ENCODE measurements at regions not wholly inside any gene's neighbourhood (a gene's known extent, or its start where the extent isn't known, plus 50 kb on each side); places are given as distances from the start of the nearest gene placed in this dataset.
"Not testable (repeated sequence)": the region's sequence is repeated elsewhere in the genome, so short reads cannot be mapped to it uniquely, and the experiment has no call there.

- WGBS, 2 donors = no CpG with 5 or more reads among the region's 9 CpGs
- H3K4me1 ChIP-seq; H3K4me3 ChIP-seq; H3K27me3 ChIP-seq; H3K9me3 ChIP-seq; DNase-seq; H3K36me3 ChIP-seq; H3K27ac ChIP-seq; intact Hi-C loops (cut with DNase I): not testable (repeated sequence)
Observed at GRCh38 chr9:67334727-67335572, 342.6 kb upstream of the SPATA31A3 start.

GRCh38 chr9:67331634-67332033 lies 339.3 kb upstream of the SPATA31A3 start:
- intact Hi-C loops (cut with DNase I); H3K36me3 ChIP-seq; H3K9me3 ChIP-seq; H3K27me3 ChIP-seq; H3K27ac ChIP-seq; H3K4me3 ChIP-seq; DNase-seq; H3K4me1 ChIP-seq: not testable (repeated sequence)
- WGBS, 2 donors = no CpG with 5 or more reads among the region's 2 CpGs

DNA sequence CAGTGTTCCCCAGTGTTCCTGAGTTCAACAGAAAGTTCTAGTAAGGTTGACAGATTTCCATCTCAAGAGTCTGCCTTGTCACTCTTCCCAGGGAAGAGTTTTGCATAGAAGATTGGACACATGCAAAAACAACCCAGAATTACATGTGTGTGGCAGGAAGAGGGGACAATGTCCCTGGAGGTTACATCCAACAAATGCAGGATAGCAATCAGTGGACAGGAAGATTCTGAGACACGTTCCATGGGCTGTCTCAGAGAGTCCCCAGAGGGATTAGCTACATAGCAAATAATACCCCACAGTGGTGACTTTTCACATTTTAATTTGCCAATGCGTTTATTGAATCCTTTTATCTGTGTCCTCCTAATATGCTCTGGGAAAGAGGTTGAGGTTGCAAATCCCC lies 321.1 kb upstream of the SPATA31A3 start:
- H3K36me3 ChIP-seq; DNase-seq; H3K27me3 ChIP-seq; H3K4me1 ChIP-seq; H3K4me3 ChIP-seq; H3K27ac ChIP-seq; H3K9me3 ChIP-seq; intact Hi-C loops (cut with DNase I): not testable (repeated sequence)
- WGBS, 2 donors = no CpG with 5 or more reads among the region's 2 CpGs

GRCh38 chr9:67312504-67312903 lies 320.2 kb upstream of the SPATA31A3 start:
- H3K27me3 ChIP-seq; H3K4me3 ChIP-seq; H3K9me3 ChIP-seq; H3K36me3 ChIP-seq; H3K27ac ChIP-seq; intact Hi-C loops (cut with DNase I); H3K4me1 ChIP-seq; DNase-seq: not testable (repeated sequence)
- no CpG with 5 or more reads among the region's 5 CpGs for WGBS, 2 donors

DNA sequence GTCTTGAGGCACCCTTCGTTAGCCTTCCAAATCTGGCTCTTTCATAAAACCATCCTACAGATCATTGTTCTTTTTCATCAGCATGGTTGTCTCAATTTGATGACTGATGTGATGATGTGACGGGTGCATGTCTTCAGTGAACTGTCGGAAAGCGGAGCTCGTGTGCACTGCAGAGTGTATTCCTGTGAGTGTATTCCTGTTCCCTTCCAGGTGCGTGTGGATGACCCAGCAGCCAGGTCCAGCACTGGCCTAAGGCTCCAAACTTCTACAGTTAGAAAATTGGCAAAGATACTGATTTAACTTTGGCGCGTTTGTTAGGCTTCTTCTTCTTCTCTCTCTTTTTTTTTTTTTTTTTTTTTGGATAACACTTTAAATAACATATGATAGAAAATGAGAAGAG lies 314.8 kb upstream of the SPATA31A3 start:
- H3K9me3 ChIP-seq; H3K27me3 ChIP-seq; H3K4me1 ChIP-seq; DNase-seq; H3K4me3 ChIP-seq; H3K27ac ChIP-seq; intact Hi-C loops (cut with DNase I); H3K36me3 ChIP-seq: not testable (repeated sequence)
- WGBS, 2 donors = no CpG with 5 or more reads among the region's 8 CpGs

- no CpG with 5 or more reads among the region's 6 CpGs for WGBS, 2 donors
- H3K9me3 ChIP-seq; DNase-seq; intact Hi-C loops (cut with DNase I); H3K4me3 ChIP-seq; H3K36me3 ChIP-seq; H3K27me3 ChIP-seq; H3K4me1 ChIP-seq; H3K27ac ChIP-seq: not testable (repeated sequence)
Observed at GRCh38 chr9:67288797-67289196, 296.4 kb upstream of the SPATA31A3 start.

DNA sequence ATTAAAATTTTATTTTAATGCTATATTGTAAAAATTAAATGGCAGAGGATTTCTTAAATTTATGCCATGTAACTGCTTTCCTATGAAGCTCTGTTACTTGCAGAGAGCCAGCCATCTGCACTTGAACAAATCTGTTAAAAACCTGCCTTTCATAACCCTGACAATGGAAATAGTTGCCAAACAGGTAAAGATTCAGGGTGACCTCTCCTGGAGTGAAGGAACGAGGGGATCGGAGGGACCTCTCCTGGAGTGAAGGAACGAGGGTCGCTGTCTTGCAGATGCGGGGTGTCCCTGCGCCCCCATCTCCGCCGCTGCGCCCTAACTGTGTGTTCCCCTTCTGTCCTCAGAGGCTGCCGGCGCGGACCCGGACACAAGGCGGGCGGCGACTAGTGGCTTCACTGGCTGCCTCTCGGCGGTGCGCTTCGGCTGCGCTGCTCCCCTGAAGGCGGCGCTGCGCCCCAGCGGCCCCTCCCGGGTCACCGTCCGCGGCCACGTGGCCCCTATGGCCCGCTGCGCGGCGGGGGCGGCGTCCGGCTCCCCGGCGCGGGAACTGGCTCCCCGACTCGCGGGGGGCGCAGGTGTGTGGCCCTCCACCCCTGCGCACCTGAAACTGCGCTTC lies 295.9 kb upstream of the SPATA31A3 start:
- intact Hi-C loops (cut with DNase I); H3K36me3 ChIP-seq; DNase-seq; H3K27me3 ChIP-seq; H3K27ac ChIP-seq; H3K9me3 ChIP-seq; H3K4me3 ChIP-seq; H3K4me1 ChIP-seq: not testable (repeated sequence)
- WGBS, 2 donors = no CpG with 5 or more reads among the region's 46 CpGs

- DNase-seq; H3K9me3 ChIP-seq; H3K27me3 ChIP-seq; H3K4me1 ChIP-seq; H3K27ac ChIP-seq; intact Hi-C loops (cut with DNase I); H3K36me3 ChIP-seq; H3K4me3 ChIP-seq: not testable (repeated sequence)
- no CpG with 5 or more reads among the region's 6 CpGs for WGBS, 2 donors
Observed at GRCh38 chr9:67284299-67284698, 291.9 kb upstream of the SPATA31A3 start.

DNA sequence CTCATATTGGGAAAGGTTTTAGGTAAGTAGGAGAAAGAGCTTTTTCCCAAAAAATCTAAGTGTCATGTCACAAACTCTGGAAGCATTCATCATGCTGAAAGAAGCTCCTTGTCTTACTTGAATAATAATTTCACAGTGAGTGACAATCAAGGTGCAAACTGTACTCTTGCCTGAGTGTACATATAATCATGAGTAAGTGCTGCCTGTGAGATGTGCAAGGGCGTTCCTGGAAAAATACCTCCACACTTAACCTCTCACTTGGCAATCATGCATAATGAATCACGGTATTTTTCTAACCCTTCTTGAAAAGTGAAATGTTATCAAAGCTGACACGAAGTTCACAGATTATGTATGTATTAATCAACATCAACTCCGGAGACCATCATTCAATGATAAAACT lies 289.2 kb upstream of the SPATA31A3 start:
- WGBS, 2 donors = no CpG with 5 or more reads among the region's 4 CpGs
- intact Hi-C loops (cut with DNase I); H3K27me3 ChIP-seq: not testable (repeated sequence)

DNA sequence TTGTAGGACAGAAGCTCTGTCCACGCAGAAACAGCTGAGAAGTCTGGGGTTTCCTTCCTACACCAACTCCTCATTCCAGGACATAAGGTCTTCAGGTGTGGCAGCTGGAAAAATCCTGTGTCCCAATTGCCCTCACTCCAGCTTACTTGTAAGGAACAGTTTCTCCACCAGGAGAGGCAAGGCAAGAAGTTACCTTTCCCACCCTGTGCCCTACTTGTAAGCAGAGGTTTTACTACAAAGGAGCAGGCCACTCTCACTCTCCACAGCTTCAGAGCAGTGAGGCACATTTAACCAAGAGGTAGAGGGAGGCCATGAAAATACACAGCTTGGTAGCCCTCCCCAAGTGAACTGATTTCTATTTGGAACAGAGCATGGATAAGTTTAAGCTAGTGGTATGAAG lies 277.3 kb upstream of the SPATA31A3 start:
- H3K4me1 ChIP-seq; H3K4me3 ChIP-seq; H3K27ac ChIP-seq; H3K27me3 ChIP-seq; H3K9me3 ChIP-seq; H3K36me3 ChIP-seq; DNase-seq; intact Hi-C loops (cut with DNase I): not testable (repeated sequence)
- no CpG with 5 or more reads among the region's 1 CpG for WGBS, 2 donors

More for the DNA sequence above, 289.2 kb upstream of the SPATA31A3 start:
- not testable (repeated sequence) for DNase-seq, H3K9me3 ChIP-seq, H3K27ac ChIP-seq, H3K4me1 ChIP-seq, H3K36me3 ChIP-seq, H3K4me3 ChIP-seq

- H3K9me3 ChIP-seq; intact Hi-C loops (cut with DNase I); H3K36me3 ChIP-seq; H3K4me3 ChIP-seq; H3K27me3 ChIP-seq; H3K4me1 ChIP-seq; H3K27ac ChIP-seq; DNase-seq: not testable (repeated sequence)
- WGBS, 2 donors = no CpG with 5 or more reads among the region's 6 CpGs
Observed at GRCh38 chr9:67257894-67258293, 265.5 kb upstream of the SPATA31A3 start.

- DNase-seq; H3K27ac ChIP-seq; intact Hi-C loops (cut with DNase I); H3K4me3 ChIP-seq; H3K9me3 ChIP-seq; H3K36me3 ChIP-seq; H3K27me3 ChIP-seq; H3K4me1 ChIP-seq: not testable (repeated sequence)
- no CpG with 5 or more reads among the region's 1 CpG for WGBS, 2 donors
Observed at GRCh38 chr9:67248967-67249366, 256.6 kb upstream of the SPATA31A3 start.

DNA sequence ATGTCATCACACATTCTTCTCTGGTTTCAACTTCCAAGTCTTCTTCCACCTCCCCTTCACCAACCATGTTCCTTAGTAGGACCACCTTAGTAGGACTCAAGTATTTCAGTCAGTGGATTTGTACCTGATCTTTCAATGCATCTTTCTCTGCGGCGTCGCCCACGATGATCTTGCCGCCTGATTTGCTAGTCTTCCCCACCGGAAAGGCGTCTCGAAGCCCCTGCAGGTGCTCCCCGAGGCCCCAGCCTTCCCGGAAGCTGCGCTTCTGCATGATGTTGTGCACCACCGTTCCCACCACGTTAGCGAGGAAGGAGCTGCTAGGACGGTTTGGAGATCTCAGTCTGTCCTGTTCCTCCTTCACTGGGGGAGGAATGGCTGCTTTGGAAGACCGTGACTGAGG lies 219.7 kb upstream of the SPATA31A3 start:
- 94 to 97% methylated on average over 15 to 16 of the region's 16 CpGs for WGBS, 2 donors
- H3K36me3 ChIP-seq; H3K27ac ChIP-seq; H3K4me1 ChIP-seq; intact Hi-C loops (cut with DNase I); H3K4me3 ChIP-seq; H3K27me3 ChIP-seq; H3K9me3 ChIP-seq; DNase-seq: not testable (repeated sequence)
